Left ventricle myocardium inferior (tissue), 1 donor: ENCODE measurements at regions not wholly inside any gene's neighbourhood (a gene's known extent, or its start where the extent isn't known, plus 50 kb on each side); places are given as distances from the start of the nearest gene placed in this dataset.

Source experiments
- DNase-seq: peaks from one replicate; pipeline ENCODE4 v3.0.0-alpha.2; 2020
- H3K27ac ChIP-seq: fragments of 200-600 bp; replicated peaks from 2 replicates; pipeline ENCODE4 v1.8.0; 2021
- H3K27me3 ChIP-seq: fragments of 200-600 bp; 2 replicates; pipeline ENCODE4 v1.8.0; 2021; ENCODE audit warnings: low read depth
- H3K36me3 ChIP-seq: fragments of 200-600 bp; 2 replicates; pipeline ENCODE4 v1.8.0; 2021
- H3K4me1 ChIP-seq: fragments of 200-600 bp; 2 replicates; pipeline ENCODE4 v1.8.0; 2021
- H3K4me3 ChIP-seq: fragments of 200-600 bp; 2 replicates; pipeline ENCODE4 v1.8.0; 2021; ENCODE audit warnings: mild to moderate bottlenecking, moderate library complexity
- H3K9me3 ChIP-seq: fragments of 200-600 bp; replicated peaks from 2 replicates; pipeline ENCODE4 v1.8.0; 2021
- intact Hi-C: fragments of 100-400 bp; cut with micrococcal nuclease; formaldehyde crosslinking; loops from one replicate; pipeline ENCODE4 v1.11.0; 2022
- TF ChIP-seq, protein P1 (sequence below): fragments of 200-600 bp; IDR thresholded peaks from 2 replicates; pipeline ENCODE4 v1.8.0; 2021; ENCODE audit warnings: antibody characterized with exemption, mild to moderate bottlenecking, borderline replicate concordance
- donor health status: DM: no; HTN: yes; CAD: no; lungs with severe emphysema.

DNA sequence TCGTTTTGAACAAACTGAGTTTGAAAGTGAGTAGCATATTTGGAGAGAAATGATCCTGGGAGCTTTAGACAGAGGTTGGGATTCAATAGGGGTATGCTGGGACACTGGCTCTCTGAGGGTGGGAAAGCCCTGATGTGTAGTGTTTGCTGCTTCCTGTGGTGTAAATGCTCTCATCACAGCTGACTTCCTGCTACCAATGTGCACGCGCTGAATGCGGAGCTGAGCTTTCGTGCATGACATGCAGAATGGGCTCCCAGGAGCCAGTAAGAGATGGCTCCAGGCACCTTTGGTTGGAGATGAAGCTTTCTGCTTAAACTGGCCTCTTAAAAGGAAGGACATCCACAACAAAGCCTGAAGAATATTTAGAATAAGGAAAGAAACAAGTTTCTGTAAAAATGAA is 224.1 kb upstream of the CCDC150 start:
- Histone ChIP-seq H3K36me3 (no peaks in the 10 kb centered on the region), H3K4me1 (peaks cover 59% of the 10 kb centered on the region), H3K27ac (no peak overlapping the region), H3K27me3 (no peaks in the 10 kb centered on the region), H3K4me3 (no peak overlapping the region), H3K9me3 (no peaks in the 10 kb centered on the region)
- TF ChIP-seq, protein P1, sequence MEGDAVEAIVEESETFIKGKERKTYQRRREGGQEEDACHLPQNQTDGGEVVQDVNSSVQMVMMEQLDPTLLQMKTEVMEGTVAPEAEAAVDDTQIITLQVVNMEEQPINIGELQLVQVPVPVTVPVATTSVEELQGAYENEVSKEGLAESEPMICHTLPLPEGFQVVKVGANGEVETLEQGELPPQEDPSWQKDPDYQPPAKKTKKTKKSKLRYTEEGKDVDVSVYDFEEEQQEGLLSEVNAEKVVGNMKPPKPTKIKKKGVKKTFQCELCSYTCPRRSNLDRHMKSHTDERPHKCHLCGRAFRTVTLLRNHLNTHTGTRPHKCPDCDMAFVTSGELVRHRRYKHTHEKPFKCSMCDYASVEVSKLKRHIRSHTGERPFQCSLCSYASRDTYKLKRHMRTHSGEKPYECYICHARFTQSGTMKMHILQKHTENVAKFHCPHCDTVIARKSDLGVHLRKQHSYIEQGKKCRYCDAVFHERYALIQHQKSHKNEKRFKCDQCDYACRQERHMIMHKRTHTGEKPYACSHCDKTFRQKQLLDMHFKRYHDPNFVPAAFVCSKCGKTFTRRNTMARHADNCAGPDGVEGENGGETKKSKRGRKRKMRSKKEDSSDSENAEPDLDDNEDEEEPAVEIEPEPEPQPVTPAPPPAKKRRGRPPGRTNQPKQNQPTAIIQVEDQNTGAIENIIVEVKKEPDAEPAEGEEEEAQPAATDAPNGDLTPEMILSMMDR: no peak
- DNase-seq: no peak
- intact Hi-C loops: no loop called here

DNA sequence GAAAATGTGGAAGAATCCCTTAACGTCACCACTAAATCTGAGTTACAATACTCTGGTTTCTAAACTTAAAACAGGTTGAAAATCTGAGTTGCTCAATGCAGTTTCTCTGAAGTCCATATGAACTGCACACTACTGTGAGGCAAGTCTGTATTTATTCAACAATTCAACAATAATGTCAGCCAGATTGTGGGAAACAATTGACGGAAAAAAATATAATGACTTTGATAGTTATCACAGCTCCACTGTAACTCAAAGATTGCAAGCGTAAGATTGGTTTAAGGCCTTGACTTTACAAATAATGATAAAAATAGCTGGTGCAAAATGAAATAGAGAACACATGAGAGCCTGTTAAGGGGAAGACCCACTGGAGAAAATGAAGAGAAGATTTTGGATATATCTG is 219.4 kb upstream of the CCDC150 start:
- Histone ChIP-seq H3K27me3 (no peaks in the 10 kb centered on the region), H3K4me1 (peaks cover 40% of the 10 kb centered on the region), H3K4me3 (no peak overlapping the region), H3K27ac (peak overlapping the region; percentile 45), H3K9me3 (no peaks in the 10 kb centered on the region), H3K36me3 (no peaks in the 10 kb centered on the region)
- TF ChIP-seq, protein P1: no peak
- intact Hi-C loops: no loop called here
- no peak for DNase-seq

DNA sequence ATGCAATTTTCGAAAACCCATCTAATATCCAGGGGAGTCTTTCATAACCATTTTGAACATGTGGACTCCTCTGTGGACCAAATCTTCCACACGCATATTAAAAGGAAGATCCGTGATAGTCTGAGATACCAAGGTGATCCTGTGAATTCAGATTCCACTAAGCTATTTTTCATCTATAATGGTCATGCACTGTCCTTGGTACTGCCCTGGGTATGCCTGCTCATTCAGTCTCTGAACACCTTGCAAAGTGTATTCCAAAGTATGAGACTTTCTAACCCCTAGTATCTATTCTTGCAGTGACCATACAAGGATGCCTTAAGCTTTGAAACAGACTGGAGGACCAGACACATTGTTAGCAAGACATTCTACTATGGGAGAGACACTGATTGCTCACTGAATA is 217.6 kb upstream of the CCDC150 start:
- peaks cover 26% of the 10 kb centered on the region for H3K4me1 ChIP-seq
- H3K27me3 ChIP-seq: no peaks in the 10 kb centered on the region
- intact Hi-C loops: no loop called here
- no peaks in the 10 kb centered on the region for H3K9me3 ChIP-seq
- no peak for DNase-seq
- TF ChIP-seq, protein P1: no peak
- no peaks in the 10 kb centered on the region for H3K36me3 ChIP-seq
- no peak overlapping the region for H3K4me3 ChIP-seq
- no peak overlapping the region for H3K27ac ChIP-seq

DNA sequence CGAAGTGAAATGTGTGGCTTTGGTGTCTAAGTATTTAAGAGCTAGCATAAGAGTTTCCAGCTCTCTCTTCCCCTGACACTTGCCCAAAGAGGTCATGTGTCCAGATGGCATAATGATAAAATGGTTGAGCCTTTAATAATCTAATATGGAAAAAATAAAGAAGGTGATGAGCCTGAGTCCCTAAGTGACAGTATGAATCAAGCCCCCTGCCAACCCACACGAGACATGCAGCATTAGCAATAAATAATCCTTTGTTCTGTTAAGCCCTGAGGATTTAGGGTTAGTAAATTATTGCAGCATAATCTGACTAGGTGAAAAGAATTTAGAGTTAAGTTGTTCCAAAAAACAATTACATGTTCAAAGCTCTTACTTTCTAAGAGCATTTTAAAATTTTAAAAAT is 217.2 kb upstream of the CCDC150 start:
- intact Hi-C loops: no loop called here
- Histone ChIP-seq H3K4me1 (peaks cover 23% of the 10 kb centered on the region), H3K27ac (no peak overlapping the region)

DNA sequence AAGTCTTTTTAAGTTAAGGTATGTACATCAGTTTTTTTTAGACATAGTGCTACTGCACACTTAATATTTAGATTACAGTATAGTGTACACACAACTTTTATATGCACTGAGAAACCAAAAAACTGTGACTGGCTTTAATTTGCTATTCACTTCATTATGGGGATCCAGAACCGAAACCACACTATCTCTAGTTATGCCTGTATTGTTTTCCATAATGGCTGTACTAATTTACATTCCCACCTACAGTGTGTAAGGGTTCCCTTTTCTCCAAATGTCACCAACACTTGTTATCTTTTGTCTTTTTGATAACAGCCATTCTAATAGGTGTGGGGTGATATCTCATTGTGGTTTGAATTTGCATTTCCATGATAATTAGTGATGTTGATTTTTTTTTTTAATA is 213.4 kb upstream of the CCDC150 start:
- DNase-seq: no peak

More for the DNA sequence above, 217.2 kb upstream of the CCDC150 start:
- DNase-seq: no peak
- TF ChIP-seq, protein P1: no peak
- Histone ChIP-seq H3K9me3 (peaks cover 2% of the 10 kb centered on the region), H3K4me3 (no peak overlapping the region), H3K36me3 (no peaks in the 10 kb centered on the region), H3K27me3 (no peaks in the 10 kb centered on the region)

More for the DNA sequence above, 213.4 kb upstream of the CCDC150 start:
- H3K36me3 ChIP-seq: no peaks in the 10 kb centered on the region
- H3K4me3 ChIP-seq: no peak overlapping the region
- intact Hi-C loops: no loop called here
- H3K4me1 ChIP-seq: peaks cover 11% of the 10 kb centered on the region
- H3K27ac ChIP-seq: no peak overlapping the region
- no peaks in the 10 kb centered on the region for H3K27me3 ChIP-seq
- TF ChIP-seq, protein P1: no peak
- peaks cover 6% of the 10 kb centered on the region for H3K9me3 ChIP-seq
